ENCODE measurements at regions not wholly inside any gene's neighbourhood (a gene's known extent, or its start where the extent isn't known, plus 50 kb on each side); places are given as distances from the start of the nearest gene placed in this dataset.
"Not testable (repeated sequence)": the region's sequence is repeated elsewhere in the genome, so short reads cannot be mapped to it uniquely, and the experiment has no call there.

GRCh38 chr4:73348185-73348584 is 55.9 kb upstream of the ALB start:
- no peak for DNase-seq

DNA sequence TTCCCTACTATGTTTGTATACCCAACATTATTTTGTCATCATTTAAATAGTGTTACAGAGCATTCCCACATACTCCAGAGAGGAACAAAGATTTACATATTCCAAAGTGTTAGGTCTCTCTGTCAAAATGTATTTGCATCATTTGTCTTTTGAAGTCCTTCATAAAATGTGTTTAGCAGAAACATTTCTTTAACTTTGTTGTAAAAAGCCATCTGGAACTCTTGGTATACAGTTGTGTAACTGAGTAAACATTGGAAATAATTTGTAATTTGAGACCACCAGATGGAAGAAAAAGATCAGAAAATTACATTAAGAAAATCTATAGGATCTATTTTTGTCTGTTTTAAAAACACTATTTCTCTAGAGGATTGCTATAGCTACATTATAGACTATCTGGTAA is 56.6 kb upstream of the ALB start:
- DNase-seq: no peak

DNA sequence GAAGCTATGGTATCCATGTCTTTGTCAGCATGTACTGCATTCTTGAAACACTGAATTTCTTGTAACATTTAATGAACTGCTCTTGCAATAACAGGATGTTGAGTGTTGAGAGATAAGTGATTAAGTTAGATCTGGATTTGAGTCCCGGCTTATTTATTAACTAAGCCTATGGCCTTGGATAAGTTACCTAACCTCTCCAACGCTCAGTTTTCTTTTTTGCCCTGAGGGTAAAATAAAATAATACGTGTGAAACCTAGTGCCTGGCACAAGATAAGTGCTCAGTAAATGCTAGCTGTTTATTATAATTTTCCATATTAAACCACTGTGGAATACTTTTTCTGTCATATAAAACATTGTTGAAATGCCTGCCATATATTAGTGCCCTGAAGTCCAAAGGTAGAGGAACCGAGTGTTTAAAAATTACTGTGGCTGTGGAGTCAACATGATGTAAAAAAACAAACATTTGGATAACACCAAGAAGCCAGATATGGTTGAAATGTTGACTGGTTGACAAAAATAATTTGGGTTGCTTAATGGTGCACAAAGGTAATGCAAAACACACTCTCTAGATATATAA is 58.6 kb upstream of the ALB start:
- DNase-seq: no peak

- no peak for DNase-seq
Observed at GRCh38 chr4:73344106-73344505, 60.0 kb upstream of the ALB start.

- peak; percentile 59 for DNase-seq
Observed at GRCh38 chr4:73343432-73343831, 60.7 kb upstream of the ALB start.

- peak; percentile 82 for DNase-seq
Observed at GRCh38 chr4:73341454-73341853, 62.6 kb upstream of the ALB start.

DNA sequence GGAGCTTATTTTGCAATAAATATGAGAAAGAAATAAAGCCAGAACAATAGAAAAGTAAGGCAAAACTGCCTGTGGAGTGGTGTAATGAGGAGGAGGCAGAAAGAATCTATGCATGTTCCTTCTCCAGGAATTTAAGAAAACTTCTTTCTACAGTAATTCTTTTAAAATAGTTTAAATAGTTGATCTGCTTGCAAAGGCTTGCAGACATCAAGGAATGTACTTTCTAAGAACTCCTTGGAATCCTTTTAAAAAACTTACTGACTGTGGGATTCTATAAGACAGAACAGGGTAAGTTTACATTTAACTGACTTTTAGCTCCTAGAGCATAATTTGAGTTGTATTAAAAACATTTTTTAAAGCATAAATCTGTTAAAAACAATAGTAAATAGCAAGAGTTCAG is 63.2 kb upstream of the ALB start:
- DNase-seq: no peak

GRCh38 chr4:73335679-73336078 is 68.4 kb upstream of the ALB start:
- no peak for DNase-seq

DNA sequence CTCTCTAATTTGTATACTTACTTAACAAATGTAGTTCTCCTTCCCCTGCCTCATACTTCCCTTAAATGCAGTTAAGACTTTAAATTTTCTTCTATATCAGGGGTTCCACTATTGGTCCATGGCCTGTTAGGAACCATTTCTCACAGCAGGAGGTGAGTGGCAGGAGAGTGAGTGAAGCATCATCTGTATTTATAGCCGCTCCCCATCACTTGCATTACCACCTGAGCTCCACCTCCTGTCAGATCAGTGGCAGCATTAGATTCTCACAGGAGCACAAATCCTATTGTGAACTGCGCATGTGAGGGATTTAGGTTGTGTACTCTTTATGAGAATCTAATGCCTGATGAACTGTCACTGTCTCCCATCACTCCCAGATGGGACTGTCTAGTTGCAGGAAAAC is 72.1 kb upstream of the ALB start:
- DNase-seq: not testable (repeated sequence)

DNA sequence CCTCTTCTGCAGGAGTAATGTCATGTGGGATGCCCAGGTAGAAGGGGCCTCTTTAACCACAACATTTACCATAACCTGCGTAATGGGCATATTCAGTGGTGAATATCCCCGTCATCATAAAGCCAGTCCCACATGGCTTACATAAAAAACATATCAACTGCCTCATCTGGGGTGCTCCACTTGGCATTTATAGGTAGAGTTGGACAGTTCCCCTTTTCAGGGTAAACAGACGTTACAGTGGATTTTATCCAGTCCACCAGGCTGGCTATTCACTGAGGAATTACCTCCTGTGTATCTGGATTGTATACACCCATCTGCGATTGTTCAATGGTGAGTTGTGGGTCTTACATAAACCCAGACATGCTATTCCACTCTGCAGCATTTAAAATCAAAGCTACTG is 70.7 kb upstream of the ANKRD17 start:
- DNase-seq: no peak

DNA sequence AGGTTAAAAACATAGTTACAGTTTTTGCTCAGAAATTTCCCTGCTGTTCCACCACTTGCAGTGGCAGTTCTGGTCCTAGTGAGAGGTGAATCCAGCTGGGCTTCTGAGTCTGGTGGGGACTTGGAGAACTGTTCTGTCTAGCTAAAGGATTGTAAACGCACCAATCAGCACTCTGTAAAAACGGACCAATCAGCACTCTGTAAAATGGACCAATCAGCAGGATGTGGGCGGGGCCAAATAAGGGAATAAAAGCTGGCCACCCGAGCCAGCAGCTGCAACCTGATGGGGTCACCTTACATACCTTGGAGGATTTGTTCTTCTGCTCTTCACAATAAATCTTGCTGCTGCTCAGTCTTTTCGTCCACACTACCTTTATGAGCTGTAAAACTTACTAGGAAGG is 67.2 kb upstream of the ANKRD17 start:
- DNase-seq: not testable (repeated sequence)

GRCh38 chr4:73317092-73317491 is 58.5 kb upstream of the ANKRD17 start:
- no peak for DNase-seq

- DNase-seq: no peak
Observed at GRCh38 chr4:73315091-73315490, 56.5 kb upstream of the ANKRD17 start.

DNA sequence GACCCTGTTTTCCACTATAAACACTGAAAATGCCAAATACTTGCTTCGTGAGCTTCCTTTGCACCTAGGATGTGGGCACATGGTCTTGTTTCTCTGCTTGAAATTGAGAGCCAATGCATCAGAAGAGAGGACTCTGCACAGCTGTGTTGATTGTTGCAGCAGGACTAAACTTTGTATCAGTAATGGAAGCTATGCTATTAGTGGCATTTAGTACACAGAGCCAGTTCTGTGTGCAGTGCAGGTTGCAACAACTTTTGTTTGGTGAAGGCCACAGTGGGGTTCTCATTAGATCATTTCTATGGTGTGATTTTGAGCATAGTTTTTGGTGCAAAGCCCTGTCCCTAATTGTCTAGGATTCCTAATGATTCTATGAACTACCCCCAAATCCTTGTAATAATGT is 54.4 kb upstream of the ANKRD17 start:
- DNase-seq: no peak

- DNase-seq: peak; percentile 12
Observed at GRCh38 chr4:73311428-73311827, 52.8 kb upstream of the ANKRD17 start.

DNA sequence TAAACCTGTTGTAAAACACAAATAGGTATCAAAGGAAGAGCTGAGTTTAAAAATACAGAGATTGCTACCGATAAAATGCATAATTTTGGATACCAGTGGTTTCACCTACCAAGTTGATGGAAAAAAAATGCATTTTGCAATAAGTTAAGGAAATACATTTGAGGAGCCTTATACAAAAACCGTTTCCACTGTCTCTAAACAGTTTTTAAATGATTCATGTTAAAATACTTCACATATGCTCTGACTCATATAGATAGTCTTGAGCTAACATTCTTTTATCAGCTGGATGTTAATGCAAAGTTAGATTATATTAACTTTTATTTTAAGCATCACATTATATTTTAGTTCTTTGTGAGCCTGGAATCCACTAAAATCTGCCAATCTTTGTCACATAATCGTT is 50.6 kb upstream of the ANKRD17 start:
- no peak for DNase-seq
